Activated CD8-positive, alpha-beta memory T cell treated with anti-CD3 and anti-CD28 coated beads for 36 hours (primary cell): ENCODE measurements at regions not wholly inside any gene's neighbourhood (a gene's known extent, or its start where the extent isn't known, plus 50 kb on each side); places are given as distances from the start of the nearest gene placed in this dataset.

Experiments used
- CTCF ChIA-PET: fragments of 350-600 bp; sonication (Branson Sonifier 250); formaldehyde crosslinking; loops from one replicate; lab custom pipeline; 2021; ENCODE audit warnings: antibody characterized with exemption; lab: Charles Lee
- POLR2A ChIA-PET: fragments of 350-600 bp; sonication (Branson Sonifier 250); formaldehyde crosslinking; loops from one replicate; lab custom pipeline; 2021; ENCODE audit warnings: antibody characterized with exemption; lab: Charles Lee

GRCh38 chr12:126156806-126157574 is 1091.8 kb downstream of the AACS start:
- ChIA-PET POLR2A (no interaction called here), CTCF (no interaction called here)

- ChIA-PET POLR2A (no interaction called here), CTCF (no interaction called here)
These were observed 1092.3 kb downstream of the AACS start for GRCh38 chr12:126157575-126157966.

- CTCF ChIA-PET = no interaction called here
- POLR2A ChIA-PET = no interaction called here
These were observed 1093.9 kb downstream of the AACS start for GRCh38 chr12:126159139-126159538.

DNA sequence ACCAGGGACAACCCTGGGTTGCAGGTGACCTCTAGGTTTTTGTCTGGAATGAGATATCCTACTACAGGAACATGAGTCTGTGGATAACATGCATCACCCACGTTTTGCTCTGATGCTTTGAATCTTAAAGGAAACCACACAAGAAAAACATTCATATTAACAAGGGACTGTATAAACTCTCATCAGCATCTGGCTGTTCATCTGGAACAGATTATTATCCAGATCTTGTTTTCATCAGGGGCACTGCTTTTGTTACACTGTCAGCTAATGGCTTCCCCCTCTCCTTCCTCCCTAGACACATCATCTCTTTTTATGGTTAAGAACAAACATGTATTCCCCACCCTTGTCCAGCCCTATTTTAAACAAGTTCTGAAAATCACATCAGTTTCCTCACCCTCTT is 1095.7 kb downstream of the AACS start:
- POLR2A ChIA-PET = no interaction called here

DNA sequence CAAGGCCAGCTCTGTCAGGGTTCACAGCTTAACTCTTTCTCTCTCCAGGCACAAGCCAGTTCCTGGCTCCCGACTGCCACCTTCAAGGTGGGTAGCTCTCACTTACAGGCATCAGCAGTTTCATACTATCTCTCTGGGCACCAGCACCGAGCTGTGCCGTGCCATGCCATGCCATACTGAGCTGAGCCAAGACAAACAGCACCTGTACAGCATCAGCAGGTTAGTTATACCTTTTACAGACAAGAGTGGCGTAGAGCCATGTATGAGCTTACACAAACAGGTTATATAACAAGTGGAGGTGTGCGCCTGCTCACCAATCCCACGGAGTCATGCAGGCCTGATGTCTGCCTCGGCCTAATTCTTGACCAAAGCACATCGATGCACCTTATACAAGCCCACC is 1098.7 kb downstream of the AACS start:
- ChIA-PET CTCF (no interaction called here), POLR2A (no interaction called here)

More for the DNA sequence above, 1095.7 kb downstream of the AACS start:
- CTCF ChIA-PET = no interaction called here

DNA sequence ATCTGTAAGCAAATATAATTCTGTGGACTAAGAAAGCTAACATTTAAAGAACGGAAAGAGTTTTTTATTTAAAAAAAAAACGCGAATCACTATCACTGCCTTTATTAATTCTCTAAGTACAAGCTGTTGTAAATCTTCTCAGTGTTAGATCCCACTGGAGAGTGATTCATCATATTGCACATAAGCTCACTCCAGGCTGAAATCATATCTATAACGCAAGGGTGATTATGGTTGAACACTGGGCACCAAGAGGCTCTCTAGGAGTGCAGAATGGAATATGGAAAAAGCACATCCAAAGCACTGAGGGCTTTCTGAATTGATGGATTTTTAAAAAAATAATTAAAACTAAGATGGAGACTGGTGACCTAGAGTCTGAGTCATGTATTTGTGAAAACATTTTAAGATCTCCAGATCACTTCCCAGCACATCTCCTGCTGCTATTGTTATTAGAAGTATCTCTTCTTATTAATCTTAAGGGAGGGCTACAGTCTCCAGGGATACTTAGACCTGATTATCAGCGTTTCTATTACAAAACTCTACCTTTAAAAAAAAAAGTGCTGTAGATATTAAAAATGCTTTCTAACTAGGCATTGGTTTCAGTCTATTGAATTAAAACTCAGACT is 1106.8 kb downstream of the AACS start:
- CTCF ChIA-PET = no interaction called here

GRCh38 chr12:126182619-126183236 is 1117.5 kb downstream of the AACS start:
- POLR2A ChIA-PET = no interaction called here

More for the DNA sequence above, 1106.8 kb downstream of the AACS start:
- POLR2A ChIA-PET = no interaction called here

GRCh38 chr12:126185025-126185424 is 1119.8 kb downstream of the AACS start:
- ChIA-PET CTCF (no interaction called here), POLR2A (no interaction called here)

More at GRCh38 chr12:126182619-126183236, 1117.5 kb downstream of the AACS start:
- CTCF ChIA-PET = no interaction called here

DNA sequence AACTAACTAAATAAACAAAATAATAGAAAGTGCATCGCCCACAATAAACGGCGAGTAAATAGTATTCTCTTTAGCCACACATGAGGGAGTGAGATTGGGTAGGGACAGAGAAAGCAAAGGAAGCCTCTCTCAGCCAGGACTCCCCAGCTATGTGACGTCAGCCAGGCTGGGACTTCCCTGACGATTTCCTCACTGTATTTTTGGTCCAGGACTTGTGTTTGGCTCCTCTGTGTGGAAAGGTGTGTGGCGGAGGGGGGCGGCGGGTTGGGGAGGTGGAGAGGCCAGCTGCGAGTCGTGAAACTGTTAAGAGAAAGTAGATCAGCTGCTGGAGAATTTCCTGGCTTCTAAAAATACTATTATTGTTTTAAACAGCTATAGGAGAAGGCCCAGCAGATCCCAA is 1124.6 kb downstream of the AACS start:
- ChIA-PET CTCF (no interaction called here), POLR2A (no interaction called here)

DNA sequence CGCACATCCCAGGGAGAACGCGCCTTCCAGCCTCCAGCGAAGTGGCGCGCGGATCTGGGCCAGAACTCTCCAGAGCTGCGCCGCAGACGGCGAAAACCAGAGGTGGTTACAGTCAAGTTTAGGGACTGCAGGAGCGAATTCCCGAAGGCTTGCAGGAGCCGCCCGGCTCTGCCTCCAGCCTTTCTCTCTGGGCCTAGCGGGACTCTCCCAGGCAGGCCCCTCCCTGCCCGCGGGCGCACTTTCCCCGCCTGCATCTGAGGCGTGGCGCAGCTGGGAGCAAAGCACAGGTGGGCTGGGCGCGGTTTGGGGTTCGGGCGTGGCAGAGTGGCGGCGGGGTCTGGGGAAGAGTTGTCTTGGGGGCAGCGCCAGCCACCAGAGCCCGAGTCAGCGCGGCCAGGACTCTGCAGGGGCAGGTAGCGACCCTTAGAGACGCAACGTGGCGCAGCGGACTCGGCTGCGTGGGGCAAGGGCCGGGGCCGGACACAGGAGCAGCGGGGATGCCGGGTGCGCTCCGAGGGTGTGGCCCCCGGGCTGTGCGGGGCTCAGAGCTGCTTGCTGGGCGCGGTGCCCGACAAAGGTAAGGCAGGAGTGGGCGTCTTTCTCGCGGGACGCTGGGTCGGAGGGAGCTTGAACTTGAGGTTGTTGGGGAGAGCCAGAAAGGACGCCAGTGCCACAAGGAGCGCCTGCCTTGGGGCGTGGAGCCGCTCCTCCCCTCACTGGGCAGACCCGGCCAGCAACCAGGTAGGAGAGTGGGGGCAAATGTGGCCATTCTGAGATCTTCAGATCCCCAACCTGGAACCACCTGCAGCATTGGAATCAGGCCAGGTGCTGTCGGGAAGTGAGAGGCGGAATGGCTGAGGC is 1126.0 kb downstream of the AACS start:
- POLR2A ChIA-PET = no interaction called here

DNA sequence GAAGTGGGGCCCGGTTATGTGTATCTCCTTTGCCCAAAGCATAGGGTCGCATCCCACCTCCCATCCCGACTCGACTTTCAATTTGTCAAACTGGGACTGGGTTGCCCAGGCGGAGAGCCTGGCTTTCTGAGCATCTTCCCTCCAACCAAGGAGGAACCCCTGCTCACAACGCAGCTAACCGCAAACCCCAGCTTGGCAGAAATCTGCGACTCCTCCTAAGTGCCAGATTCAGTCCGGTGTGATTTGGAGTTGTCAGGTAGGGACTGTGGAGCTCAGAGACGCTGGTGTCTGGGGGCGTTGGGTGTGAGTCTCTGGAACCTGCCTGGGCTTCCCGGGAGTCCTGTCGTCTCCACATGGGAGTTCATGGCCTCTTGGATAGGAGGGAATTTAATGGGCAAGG is 1126.7 kb downstream of the AACS start:
- POLR2A ChIA-PET = no interaction called here

More for the DNA sequence above, 1126.0 kb downstream of the AACS start:
- CTCF ChIA-PET = no interaction called here

GRCh38 chr12:126193190-126193589 is 1128.0 kb downstream of the AACS start:
- ChIA-PET POLR2A (no interaction called here), CTCF (no interaction called here)

More for the DNA sequence above, 1126.7 kb downstream of the AACS start:
- CTCF ChIA-PET = no interaction called here

- CTCF ChIA-PET = no interaction called here
- POLR2A ChIA-PET = no interaction called here
These were observed 1131.0 kb downstream of the AACS start for GRCh38 chr12:126196263-126196662.

DNA sequence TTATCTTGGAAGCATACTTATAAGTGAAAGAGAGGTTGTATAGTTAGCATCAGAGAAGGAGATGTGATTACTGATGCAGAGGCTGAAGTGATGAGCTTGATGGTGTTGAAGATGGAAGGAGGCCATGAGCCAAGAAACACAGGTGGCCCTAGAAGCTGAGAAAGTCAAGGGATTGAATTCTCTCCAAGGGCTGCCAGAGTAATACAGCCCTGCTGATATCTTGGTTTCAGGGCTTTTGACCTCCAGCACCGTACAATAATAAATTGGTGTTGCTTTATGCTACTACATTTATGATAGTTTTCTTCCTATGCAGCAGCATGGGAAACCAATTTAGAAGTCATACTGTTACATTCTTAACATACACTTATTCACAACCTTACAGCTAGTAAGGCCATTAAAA is 1133.3 kb downstream of the AACS start:
- POLR2A ChIA-PET = no interaction called here
- CTCF ChIA-PET = no interaction called here

- ChIA-PET POLR2A (no interaction called here), CTCF (no interaction called here)
These were observed 1133.9 kb downstream of the AACS start for GRCh38 chr12:126198966-126199692.

DNA sequence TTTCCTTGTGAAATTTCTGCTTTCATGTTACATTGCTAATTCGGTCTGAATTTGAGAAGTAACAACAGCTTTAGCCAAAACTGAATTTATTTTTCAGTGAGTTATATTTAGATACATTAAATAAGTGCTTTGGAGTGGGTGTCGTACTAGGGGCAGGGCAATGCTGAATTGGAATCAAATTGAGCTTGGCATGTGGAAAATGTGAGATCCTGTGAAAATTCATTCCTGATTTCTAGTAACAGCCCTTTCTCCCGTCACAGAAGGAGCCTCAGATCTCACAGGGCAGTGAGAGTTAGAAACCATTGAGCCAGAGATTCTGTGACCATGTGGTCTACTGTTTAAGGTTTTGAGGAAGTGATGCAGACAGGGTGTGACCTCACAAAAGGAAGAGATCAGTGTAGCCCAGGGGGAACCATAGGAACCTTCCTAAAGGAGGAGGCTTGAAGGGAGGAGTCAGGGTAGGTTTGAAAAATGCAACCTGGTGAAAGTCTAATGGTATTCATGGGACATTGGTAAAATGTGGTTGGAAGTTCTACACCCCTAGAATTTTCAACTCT is 1136.8 kb downstream of the AACS start:
- CTCF ChIA-PET = no interaction called here

DNA sequence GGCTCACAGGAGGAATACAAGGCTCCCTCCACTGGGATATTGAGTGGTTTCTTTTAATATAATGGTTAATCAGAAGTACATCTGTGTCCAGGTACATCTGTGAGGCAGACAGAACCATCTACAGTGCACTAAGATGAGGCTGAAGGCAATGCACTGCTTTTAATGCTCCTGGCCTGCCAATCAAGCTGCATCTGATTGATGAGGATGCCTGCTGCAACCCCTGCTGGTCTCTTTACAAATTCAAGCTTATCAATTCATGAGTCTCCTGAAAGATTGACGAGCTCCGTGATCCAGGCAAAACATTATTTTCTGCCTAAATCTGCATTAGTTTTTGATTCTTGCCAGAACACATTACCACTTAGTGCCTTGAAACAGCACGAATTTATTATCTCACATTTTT is 1139.1 kb downstream of the AACS start:
- ChIA-PET POLR2A (no interaction called here), CTCF (no interaction called here)

More for the DNA sequence above, 1136.8 kb downstream of the AACS start:
- POLR2A ChIA-PET = no interaction called here

GRCh38 chr12:126210026-126210425 is 1144.8 kb downstream of the AACS start:
- ChIA-PET CTCF (no interaction called here), POLR2A (no interaction called here)

DNA sequence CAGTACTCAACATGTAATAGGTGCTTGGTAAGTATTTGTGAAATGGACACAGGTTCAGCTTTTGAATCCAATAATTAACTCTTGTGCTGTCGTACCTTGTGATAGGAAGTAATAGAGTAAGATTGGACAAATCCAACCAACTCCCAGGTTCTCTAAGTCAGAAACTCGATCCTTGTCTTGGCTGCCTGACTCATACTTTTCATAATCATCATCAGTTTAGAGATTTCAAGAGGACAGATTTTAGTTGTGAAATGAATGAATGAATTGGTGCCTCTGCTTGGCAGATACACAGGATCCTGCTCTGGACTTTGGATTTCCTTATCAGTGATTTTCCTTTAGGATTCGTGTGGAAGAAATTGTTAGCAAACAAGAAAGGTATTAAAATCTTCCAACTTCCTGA is 1145.2 kb downstream of the AACS start:
- POLR2A ChIA-PET = no interaction called here
- CTCF ChIA-PET = no interaction called here
